ENCODE measurements at regions not wholly inside any gene's neighbourhood (a gene's known extent, or its start where the extent isn't known, plus 50 kb on each side); places are given as distances from the start of the nearest gene placed in this dataset.

GRCh38 chr7:155217634-155218033 lies 80.0 kb upstream of the INSIG1 start:
- no peak for DNase-seq

DNA sequence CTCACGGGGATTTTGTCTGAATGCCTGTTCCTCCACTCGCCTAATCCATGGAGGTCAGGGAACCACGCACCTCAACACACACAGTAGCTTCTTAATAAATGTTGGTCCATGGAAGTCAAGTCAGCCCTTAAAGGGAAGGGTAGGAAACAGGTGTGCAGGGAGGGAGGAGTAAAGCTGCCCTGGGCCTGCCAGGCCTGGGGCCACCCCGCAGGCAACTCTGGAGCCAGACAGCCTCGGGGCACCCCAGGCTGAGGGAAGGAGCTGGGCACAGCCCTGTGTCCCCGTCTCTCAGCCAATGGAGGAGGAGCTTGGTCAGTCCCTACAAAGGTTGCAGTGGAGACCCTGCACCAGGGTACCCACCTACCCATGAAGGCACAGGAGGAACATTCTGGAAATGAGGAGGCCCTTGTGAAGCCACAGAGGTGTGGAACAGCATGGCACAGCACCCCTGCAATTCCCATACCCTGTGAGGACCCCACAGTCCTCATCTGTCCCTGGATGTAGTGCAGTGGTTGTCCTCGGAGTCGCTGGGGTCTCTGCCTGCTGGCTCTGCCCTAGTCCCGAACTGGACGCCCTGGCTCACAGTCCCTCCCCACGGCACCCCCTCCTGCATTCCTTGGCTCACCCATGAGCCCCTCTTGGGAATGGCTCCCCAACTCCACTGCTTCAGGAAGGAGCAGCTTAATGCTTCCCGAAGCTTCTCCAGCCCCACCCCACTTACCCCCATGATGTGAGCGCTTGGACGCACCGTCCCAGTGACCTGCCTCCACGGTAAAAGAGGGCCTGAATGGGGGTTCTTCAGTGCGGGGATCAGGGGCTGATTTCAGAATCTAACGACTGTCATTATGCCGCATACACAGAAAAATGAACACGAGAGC lies 79.2 kb upstream of the INSIG1 start:
- no peak for DNase-seq

DNA sequence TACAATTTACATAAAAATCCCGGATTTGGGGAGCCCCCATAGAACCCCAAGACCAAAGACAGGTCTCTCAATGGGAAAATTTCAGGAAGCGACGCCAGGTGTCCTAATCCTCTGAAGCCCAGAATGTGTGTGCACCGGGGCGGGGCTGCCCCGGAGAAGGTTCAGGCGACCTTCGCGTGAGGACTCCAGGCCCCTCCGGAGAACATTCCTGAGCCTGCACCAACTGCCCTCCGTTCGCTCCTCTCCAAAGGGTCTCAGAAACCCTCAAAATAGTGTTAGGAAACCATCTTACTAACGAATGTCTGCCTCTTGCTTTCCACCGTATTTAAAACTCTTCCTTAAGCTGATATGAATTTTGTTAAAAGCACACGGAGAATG lies 78.5 kb upstream of the INSIG1 start:
- no peak for DNase-seq

DNA sequence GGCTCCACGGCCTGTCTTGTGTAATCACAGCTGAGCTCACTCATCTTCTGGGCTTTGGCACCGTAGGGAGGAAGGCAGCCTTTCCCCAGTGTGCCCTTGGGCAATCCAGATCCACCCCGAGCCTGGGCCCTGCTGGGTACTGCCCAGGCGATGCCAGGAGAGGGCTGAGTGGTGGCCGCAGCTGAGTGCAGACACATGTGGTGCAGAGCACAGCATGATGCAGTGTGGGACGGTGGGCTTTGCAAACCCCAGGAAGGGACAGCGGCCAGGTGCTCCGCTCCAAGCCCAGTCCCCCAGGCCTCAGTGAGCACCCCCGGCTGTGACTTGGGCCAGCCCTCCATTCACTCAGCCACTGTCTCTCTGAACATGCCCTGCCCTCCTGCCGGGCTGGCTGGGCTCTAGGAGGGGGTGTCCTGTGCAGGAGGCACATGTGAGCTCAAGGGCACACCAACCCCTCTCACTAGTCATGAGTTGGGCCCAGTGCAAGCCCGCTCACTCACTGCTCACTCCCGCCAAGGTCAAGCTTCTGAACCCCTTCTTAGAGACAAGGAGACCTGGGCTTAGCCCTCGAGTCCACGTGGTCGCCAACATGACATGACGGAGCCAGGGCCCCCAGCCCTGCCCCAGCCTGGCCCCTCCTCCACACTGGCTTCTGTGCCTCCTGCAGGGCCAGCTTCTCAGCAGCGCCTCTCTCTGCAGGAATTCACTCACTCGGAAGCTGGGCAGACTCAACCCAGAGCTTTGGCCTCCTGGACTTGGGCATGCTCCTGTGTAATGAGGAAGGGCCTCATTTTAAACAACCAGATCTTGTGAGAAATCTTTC lies 77.5 kb upstream of the INSIG1 start:
- no peak for DNase-seq

DNA sequence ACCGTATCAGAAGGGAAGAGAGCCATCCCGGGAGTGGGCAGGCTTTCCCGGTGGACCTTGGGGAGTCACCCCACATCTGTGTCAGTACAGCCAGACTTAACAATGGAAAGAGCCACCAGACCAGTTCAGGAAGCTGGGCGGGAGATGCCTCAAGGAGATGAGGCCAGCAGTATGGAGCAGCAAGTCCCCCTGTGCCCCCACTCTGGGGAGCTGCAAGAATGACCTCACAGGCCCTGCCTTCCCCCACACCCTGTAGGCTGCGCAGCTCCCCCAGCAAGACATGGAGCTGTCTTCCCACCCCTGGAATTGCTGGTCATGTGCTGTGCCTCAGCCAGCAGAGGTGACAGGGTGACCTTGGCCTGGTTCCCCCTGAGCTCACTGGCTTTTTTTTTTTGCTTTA lies 76.8 kb upstream of the INSIG1 start:
- DNase-seq, result no peak

DNA sequence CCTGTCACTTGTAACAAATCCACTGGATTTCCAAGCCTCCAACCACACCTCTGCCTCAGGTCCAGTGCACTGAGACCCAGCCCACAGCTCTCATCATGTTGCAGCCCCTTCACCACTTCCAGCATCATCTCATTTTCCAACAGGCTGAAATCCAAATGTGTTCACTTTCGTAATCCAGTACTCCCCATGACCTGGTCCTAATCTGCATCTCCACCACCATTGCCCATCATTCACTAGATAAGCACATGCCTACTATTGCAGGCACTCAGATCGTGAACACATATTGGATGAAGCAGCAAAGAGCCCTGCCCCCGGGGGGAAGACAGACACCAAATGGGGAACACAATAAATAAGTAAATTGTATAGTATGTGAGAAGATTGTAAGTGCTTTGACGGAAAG lies 76.1 kb upstream of the INSIG1 start:
- no peak for DNase-seq

- peak; percentile 43 for DNase-seq
Measured at GRCh38 chr7:155222061-155222460, 75.6 kb upstream of the INSIG1 start.

DNA sequence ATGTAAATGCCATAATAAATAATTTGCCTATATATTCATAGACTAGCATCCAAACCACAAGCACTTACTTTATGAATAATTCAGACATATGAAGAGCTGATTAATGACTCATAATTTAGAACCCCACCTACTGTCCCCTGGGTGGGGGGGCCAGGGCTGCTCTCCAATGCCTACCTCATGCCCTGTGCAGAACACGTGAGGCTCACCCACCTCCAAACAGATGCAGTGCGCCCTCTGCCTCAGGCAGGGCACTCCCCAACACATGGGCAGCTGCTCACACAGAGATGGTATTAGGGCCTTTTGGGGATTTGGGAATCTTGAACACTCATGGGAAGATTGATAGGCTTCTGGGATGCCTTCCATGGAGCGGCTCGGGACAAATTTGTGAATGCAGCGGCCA lies 75.1 kb upstream of the INSIG1 start:
- no peak for DNase-seq

- no peak for DNase-seq
Measured at GRCh38 chr7:155223021-155223420, 74.7 kb upstream of the INSIG1 start.

- no peak for DNase-seq
Measured at GRCh38 chr7:155223503-155223902, 74.2 kb upstream of the INSIG1 start.

DNA sequence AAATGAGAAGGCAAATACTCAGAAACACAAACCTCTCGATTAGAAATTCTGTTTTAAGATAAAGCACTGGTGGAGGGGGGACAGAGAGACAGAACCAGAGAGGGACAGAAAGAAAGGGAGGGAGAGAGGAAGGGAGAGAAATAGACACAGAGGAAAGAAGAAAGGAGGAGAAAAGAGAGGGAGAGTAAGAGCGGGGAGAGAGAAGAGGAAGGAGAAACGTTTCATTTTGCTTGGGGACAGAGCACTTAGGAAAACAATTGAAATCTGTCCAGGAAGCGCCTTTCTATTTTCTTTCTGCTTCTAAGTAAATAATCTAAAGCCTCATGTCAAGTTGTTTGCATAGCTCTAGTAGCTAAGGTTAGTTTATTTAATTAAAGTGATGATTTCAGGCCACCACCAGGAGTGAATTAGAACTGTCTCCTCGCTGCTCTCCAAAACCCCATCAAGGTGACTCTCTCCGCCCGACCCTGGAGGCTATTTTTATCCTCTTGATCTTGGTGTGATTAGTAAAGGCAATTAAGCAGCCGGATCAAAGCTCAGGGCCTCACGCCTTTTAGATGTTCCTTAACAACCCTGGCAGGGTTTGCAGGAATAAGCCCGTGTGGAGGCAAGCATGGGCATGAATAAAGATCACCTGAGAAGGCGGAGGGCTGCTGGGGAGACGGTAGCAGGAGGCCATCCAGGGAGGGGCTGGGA lies 73.4 kb upstream of the INSIG1 start:
- DNase-seq, result peak; percentile 83

GRCh38 chr7:155225095-155225494 lies 72.6 kb upstream of the INSIG1 start:
- no peak for DNase-seq

- DNase-seq, result no peak
Measured at GRCh38 chr7:155225516-155225915, 72.2 kb upstream of the INSIG1 start.

GRCh38 chr7:155226261-155227003 lies 71.2 kb upstream of the INSIG1 start:
- DNase-seq, result no peak

- peak; percentile 73 for DNase-seq
Measured at GRCh38 chr7:155227004-155227787, 70.5 kb upstream of the INSIG1 start.

GRCh38 chr7:155227788-155228458 lies 69.8 kb upstream of the INSIG1 start:
- no peak for DNase-seq

DNA sequence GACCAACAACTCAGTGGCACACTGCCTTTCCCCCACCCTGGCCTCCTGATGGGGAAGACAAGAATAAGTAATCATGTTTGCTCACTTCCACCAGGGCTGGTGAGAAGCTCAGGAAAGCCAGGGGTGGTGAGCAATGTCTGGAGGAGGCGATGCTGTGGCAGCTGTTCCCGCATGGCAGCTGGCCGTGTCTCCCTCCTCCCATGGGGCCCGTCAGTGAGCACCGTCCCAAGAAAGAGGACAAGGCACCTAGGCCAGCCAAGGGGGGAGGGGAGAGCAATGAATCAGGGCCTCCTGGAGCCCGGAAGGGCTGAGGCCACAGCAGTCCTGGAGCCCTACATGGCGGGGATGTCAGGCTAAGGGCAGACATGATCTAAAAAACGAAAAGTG lies 69.2 kb upstream of the INSIG1 start:
- peak; percentile 15 for DNase-seq

DNA sequence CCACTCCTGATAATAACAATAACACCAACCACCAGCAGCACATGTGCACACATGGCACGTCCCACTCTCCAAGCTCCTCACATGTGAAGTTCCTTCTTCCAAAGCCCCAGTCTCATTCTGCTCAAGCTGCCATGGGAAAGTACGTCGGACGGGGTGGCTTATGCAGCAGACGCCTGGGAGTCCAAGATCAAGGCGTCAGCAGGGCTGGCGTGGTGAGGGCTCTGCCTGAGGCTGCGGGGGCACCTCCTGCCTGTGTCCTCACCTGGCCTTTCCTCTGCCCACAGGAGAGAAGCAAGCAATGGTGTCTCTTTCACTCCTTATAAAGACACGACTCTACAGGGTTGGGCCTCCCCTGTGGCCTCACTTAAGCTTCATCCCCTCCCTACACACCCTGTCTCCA lies 68.8 kb upstream of the INSIG1 start:
- DNase-seq, result no peak

DNA sequence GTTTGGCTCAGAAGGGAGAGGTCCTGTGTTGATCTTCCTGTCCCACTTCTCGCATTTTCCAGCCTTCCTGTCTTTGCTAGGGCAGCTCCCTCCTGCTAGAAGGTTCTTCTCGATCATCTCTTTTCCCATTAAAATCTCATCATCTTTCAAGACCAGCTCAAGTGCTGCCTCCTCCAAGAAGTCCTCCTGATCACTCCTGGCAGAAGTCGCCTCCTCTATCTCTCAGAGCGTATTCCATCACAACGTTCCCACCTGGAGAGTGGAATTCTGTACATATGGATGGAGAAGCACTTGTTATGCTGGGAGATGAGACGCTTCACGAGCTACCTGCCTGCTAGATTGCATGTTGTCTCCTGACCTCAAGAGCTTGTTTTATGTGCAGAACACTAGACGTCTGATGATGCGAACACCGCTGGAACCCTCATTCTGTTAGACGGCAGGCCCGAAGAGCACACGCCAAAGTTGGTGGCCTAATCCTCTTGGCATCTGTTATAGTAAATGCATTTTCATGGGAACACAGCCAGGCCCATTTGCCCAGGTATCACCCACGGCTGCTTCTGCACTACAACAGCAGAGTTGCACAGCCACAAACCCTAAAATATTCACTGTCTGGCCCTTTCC lies 68.0 kb upstream of the INSIG1 start:
- DNase-seq, result no peak

- DNase-seq, result no peak
Measured at GRCh38 chr7:155230169-155230593, 67.5 kb upstream of the INSIG1 start.

DNA sequence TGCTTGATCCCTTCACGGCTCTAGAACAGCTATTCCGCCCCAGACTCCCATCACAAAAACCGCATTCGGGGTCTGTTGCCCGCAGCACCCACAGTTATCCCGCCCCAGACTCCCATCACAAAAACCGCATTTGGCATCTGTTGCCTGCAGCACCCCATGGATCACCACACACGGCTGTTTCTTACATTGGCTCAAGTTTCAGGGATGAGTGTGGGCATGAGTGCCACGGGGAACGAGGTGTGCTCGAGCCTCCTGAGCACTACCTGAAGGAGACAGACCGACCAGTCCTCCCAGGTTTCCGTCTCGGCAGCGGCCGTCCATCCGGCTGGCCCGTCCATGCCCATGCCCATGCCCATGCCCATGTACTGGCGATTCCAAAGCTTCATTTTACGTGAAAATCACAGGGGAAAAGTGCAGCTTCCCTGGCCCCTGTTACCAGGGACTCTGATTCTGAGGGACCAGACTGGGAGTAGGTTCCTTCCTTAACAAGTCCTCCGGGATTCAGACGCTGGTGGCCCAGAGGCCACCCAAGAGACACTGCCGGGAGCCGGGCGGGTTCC lies 66.4 kb upstream of the INSIG1 start:
- DNase-seq, result peak; percentile 47

Data from NCI-H2171 treated with DMSO at 0.1 percent for 48 hours (cell line).